ENCODE measurements at regions not wholly inside any gene's neighbourhood (a gene's known extent, or its start where the extent isn't known, plus 50 kb on each side); places are given as distances from the start of the nearest gene placed in this dataset.
"Not testable (repeated sequence)": the region's sequence is repeated elsewhere in the genome, so short reads cannot be mapped to it uniquely, and the experiment has no call there.

DNA sequence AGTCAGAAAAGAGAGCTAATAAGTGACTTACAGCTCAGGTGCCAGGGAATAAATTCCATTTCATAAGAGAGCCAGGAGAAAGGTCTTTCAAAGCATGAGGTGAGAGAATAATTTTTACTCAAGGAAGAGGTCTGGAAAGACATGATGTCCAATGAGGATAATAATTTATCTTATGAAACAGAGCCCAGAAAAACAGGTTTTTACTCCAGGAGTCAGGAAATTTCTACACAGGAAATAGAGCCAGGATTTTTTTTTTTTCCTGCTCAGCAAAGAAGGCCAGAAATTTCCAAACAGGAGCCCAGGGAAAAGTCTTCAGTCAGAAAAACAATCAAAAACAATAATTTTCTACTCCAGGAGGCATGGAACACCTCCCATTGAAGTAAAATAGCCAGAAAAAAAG lies 1185.7 kb upstream of the TSPY4 start:
- no peak for DNase-seq

GRCh38 chrY:8128578-8128977 lies 1208.7 kb upstream of the TSPY4 start:
- DNase-seq = no peak

GRCh38 chrY:8125907-8126571 lies 1211.2 kb upstream of the TSPY4 start:
- DNase-seq = no peak

DNA sequence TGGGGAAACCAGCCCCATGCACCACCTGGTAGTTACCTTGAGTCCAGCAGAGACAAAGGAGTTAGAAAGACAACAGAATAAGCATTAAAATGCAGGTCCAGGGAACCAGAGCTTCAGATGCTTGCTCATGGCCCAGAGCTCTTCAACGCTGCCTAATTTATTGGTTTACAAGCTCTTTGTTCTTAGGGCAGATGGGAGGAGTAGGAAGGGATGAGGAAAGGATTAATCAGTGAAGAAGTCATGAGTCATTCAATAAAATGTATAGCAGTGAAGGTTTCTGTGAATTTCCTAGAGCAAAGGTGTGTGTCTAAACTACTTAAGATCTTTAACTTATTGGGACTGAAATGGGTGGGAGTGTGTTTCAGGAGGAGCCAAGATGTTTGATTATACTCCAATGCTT lies 1210.3 kb upstream of the AMELY start:
- no peak for DNase-seq

DNA sequence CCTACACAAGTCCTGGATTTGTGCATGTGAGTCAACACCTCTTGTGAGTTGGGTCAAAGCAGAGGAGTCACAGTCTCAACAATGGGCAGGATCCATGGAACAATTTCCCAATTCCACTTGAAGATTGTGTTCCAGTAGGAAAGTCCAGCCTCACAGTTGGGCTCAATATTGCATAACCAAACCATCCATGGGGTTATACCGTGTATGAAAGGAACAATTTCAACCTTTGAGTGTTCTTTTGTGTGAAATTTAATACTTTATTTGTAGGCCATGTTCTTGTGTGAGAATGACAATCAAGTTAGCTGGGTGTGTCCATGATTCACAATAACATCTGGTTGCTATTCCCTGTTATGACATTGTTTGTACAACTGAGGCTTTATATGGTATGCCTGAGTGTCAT lies 1182.9 kb upstream of the AMELY start:
- no peak for DNase-seq

GRCh38 chrY:8092926-8093325 lies 1181.4 kb upstream of the AMELY start:
- DNase-seq = no peak

DNA sequence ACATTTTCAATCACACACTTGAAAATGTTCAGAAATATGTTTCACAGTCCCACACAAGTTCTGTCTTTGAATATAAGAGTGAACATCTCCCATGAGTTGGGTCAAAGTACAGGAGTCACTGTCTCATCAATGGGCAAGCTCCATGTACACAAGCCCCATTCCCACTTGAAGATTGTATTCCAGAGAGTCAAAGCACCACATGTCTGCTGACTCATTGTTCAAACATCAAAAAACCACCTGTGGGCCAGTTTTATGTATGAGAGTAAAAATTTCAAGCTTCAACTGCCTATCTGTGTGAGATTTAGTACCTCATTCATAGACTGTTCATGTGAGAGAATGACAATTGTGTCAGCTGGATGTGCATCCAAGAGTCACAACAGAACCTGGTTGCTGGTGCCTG lies 1174.4 kb upstream of the AMELY start:
- no peak for DNase-seq

DNA sequence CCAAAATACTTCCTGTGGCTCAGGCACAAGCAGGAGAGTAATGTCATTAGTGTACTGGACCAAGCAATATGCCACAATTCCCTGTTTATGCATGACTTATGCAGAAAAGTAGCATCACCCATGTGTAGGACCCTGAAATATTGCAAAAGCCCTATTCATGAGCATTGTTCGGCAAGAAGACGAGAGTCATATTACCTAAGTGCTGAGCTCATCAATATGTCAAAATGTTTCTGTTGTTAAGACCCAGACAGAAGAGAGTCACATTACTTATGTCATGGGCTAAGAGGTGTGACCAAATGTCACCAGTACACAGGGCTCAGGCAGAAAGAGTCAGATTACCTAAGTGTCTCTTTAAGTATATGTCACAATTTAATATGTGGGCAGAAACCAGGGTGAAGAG lies 1172.6 kb upstream of the AMELY start:
- DNase-seq = no peak

DNA sequence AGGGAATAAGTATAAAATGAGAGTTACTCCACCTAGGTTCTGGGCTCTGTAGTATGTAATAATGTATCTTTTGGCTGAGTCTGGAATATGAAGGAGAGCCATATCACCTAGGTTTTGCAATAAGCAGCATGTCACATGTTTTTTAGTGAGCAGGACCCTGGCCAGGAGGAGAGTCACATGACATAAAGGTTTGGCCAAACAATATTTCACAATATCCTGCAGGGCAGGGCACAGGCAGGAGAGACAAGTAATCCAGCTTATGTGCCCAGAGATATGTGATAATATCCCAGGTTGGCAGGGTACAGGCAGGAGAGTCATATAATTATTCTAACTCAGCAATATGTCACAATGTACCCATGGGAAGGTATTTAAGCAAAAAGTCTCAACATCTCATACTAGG lies 1169.6 kb upstream of the AMELY start:
- DNase-seq = no peak

DNA sequence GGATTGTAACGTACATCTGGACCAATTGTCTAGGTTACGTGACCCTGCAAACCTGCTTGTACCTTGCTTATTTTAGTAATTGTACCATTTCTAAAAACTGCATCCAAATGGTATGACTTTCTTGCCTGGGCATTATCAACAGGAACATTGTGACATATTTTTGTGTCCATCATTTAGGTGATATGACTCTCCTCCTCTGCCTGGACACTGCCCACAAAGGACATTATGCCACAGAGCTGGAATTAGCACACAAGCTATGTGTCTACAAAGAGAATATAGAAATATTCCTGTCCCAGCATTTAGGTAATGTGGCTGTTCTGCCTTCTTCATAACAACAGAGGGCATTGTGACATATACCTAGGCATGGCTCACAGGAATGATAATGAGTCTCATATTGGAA lies 1153.7 kb upstream of the AMELY start:
- DNase-seq = no peak

GRCh38 chrY:8064500-8064899 lies 1152.9 kb upstream of the AMELY start:
- DNase-seq = no peak

- no peak for DNase-seq
These were observed 1152.4 kb upstream of the AMELY start for GRCh38 chrY:8063973-8064372.

DNA sequence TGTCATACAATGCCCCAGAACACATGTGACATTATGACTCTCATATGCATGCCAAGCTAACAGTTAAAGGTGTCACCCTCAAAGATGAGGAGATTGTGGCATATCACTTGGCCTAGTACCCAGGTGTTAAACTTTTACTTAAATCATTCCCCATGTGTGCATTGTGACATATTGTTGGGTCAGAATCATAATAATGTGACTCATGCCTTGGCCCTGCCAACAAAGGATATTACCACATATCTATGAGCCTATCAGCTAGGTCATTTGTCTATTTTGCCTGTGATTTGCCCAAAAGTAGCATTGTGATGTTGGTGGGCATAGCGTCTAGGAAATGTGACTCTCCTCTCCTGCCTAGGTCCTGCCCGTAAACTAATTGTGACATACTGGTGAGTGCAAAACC lies 1147.1 kb upstream of the AMELY start:
- DNase-seq = no peak

DNA sequence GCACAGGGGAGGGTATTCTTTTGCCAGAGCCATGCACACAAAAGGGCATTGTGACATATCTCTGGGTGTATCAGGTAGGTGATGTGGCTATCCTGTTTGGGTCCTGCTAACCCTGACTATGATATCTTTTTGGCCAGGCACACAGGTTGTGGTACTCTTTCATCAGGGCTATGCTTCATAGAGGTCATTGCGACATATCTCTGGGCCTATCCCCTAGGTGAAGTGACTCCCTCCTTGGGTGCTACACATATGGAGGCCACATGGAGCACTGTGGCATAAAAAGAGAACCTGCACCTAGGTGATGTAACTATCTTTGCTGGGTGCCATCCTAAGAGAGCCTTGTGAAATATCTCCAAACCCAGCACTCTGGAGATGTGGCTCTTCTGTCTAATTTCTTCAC lies 1139.8 kb upstream of the AMELY start:
- DNase-seq = no peak

GRCh38 chrY:8041238-8041637 lies 1129.7 kb upstream of the AMELY start:
- no peak for DNase-seq

DNA sequence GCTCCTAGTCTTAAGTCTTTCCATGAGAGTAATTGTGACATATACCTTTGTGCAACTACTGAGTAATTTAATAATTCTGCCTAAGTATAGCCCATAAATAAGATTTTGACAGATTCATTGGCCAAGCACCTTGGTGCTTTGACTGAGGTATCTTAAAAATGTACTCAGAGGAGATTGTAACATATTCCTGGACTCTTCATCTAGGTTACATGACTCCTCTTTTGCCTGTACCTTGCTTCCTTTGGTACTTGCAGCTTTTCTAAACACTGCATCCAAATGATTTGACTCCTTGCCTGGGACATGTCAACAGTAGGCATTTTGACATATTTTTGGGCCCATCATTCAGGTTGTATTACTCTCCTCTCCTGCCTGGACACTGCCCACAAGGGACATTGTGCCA lies 1125.0 kb upstream of the AMELY start:
- no peak for DNase-seq

GRCh38 chrY:8035653-8036052 lies 1124.1 kb upstream of the AMELY start:
- no peak for DNase-seq

DNA sequence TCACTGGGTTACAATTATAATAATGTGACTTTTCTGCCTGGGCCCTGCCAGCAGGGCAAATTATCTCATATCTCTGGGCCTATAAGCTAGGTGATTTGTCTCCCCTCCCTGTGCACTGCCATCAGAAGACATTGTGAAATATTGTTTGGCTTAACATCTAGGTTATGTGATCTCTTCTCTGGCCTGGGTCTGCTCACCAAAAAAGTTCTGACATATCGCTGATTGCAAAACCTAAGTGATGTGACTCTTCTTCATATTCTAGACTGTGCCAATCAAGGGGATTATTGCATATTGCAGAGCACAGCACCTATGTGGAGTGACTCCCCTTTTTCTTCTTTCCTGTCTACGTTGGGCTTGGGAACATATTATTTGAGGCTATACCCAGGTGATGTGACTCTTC lies 1123.1 kb upstream of the AMELY start:
- DNase-seq = no peak

DNA sequence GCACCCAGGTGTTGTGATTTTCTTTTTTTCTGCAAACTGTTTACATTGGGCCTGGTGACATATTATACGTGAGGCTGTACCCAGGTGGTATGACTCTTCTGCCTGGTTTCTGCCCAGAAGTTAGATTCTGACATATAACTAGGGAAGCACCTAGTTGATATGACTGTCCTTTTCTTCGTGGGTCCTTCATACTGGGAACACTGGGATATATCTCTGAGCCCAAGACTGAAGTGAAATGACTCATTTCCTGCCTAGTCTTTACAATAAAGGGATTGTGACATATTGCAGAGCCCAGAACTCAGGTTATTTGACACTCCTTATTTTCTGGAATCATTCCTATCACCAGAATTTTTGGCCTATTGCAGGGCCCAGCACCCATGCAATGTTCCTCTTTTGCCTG lies 1121.6 kb upstream of the AMELY start:
- no peak for DNase-seq

DNA sequence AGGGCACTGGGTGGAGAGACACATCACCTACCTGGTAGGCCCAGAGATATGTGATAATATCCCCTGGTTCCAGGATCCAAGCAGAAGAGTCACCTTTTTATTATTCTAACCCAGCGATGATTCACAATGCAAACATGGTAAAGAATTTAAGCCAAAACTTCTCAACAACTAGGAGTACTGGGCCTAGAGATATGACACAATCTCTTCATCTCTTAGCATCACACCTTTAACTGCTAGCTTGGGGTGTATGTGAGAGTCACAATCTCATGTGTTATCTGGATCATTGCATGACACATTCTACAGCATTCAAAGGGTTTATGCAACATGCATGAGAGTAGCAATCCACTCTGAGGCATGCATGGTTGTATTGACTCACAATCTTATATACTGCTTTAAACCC lies 1109.0 kb upstream of the AMELY start:
- no peak for DNase-seq

DNA sequence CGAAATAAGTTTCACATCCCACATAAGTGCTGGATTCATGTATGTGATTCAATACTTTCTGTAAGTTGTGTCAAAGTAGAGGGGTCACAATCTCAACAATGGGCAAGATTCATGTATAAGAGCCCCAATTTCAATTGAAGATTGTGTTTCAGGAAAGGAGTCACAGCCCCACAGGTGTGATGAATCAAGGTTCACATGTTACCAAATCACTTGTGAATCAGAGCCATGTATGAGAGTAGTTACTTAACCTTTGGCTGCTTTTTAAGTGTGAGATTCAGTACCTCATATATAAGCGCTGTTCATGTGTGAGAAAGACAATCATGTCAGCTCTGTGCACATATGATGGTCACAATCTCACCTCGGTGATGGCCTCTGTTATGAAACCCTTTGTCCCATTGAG lies 1100.0 kb upstream of the AMELY start:
- DNase-seq = no peak

GRCh38 chrY:8004196-8004595 lies 1092.6 kb upstream of the AMELY start:
- DNase-seq = no peak

GRCh38 chrY:7996726-7997125 lies 1085.2 kb upstream of the AMELY start:
- DNase-seq = no peak

DNA sequence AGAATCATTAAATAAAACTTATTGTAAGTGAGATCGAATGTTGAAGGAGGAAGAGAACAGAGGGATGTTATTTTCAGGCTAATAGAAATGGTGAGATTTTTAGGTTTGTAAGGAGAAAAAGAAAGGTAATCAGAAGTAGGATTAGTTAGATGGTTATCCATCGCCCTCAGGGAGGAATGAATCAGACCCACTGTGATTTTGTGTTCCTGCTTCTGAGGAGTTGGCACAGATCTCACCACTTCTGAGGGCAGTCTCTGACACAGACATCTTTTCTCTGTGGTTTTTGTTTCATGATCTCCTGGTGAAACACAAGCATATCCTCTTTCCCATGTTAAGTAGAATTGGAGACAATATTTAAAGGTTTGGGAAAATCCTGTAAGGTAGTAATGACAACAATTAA lies 1083.2 kb upstream of the AMELY start:
- not testable (repeated sequence) for DNase-seq

DNA sequence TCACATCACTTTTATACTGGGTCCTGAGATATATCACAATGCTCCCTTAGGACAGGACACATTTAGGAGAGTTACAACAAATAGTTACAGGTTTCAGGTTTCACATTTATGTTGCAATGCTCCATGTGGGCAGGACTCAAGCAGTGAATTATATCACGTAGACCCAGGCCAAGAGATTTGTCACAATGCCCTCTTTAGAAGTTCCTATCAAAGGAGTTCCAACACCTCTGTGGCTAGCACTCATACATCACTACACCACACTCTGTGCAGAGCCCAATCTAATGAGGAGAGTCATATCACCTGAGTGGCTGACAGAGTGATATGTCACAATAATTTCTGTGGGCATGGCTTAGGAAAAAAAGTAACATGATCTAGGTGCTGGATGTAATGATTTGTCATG lies 1068.2 kb upstream of the AMELY start:
- DNase-seq = no peak

DNA sequence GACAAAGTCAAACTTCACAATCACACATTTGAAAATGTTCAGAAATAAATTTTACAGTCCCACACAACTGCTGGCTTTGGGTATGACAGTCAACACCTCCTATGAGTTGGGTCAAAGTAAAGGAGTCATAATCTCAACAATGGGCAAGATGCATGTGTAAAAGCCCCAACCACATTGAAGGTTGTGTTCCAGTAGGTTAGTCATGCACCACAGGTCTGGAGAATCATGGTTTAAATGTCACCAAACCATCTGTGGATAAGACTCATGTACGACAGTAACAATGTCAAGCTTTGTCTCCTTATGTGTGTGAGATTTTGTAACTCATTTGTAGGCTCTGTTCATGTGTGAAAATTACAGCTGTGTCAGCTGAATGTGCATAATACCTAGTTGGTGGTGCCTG lies 1065.7 kb upstream of the AMELY start:
- no peak for DNase-seq

Data from stimulated activated CD4-positive, alpha-beta T cell treated with anti-CD3 and anti-CD28 coated beads, Interleukin-2, amount 100 ng/mL, for 48 hours (primary cell).